GM12892 (cell line): ENCODE measurements at regions not wholly inside any gene's neighbourhood (a gene's known extent, or its start where the extent isn't known, plus 50 kb on each side); places are given as distances from the start of the nearest gene placed in this dataset.

ENCODE experiments used
- POLR2A ChIP-seq: IDR thresholded peaks from 2 replicates; pipeline ENCODE4 v1.6.1; 2011; ENCODE audit warnings: low read depth, low read length, control low read depth
- POLR2AphosphoS5 ChIP-seq: IDR thresholded peaks from 2 replicates; pipeline ENCODE4 v1.6.1; 2011; ENCODE audit warnings: low read depth, low read length, control low read depth
- TAF1 ChIP-seq: IDR thresholded peaks from 2 replicates; pipeline ENCODE4 v1.6.1; 2011; ENCODE audit warnings: low read depth, mild to moderate bottlenecking, control low read depth, low read length, borderline replicate concordance

GRCh38 chr12:13816394-13816793 lies 165.0 kb downstream of the GRIN2B start:
- no peak for TF ChIP-seq POLR2A
- TF ChIP-seq POLR2AphosphoS5, result no peak
- no peak for TF ChIP-seq TAF1
